A549 (cell line): ENCODE measurements at regions not wholly inside any gene's neighbourhood (a gene's known extent, or its start where the extent isn't known, plus 50 kb on each side); places are given as distances from the start of the nearest gene placed in this dataset.

Experiments
- BHLHE40 ChIP-seq: IDR thresholded peaks from 2 replicates; pipeline ENCODE4 v1.6.1; 2012; ENCODE audit warnings: low read depth, low read length, inconsistent platforms
- POLR2A ChIP-seq: IDR thresholded peaks from 2 replicates; pipeline ENCODE4 v1.6.1; 2012; ENCODE audit warnings: mild to moderate bottlenecking, low read length

DNA sequence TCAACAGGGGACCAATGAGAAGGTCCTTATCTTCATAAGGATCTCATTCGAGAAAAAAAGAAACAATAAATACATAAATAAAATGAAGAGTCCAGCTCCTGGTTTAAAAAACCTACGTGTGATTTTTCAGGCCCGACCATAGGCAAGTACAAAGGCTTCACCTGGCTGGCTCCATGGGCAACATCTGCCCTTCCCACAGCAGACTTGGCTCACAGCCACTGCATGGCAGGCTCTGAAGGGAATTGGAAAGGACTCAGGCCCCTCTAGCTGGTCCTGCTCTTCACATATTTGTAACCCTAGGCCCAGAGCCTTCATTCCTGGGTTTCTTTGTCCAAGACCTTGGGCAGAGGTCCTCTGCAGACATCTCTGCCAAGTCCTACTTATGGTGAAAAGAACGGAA, 228.1 kb downstream of the QDPR start:
- TF ChIP-seq BHLHE40 (no peak), POLR2A (no peak)
